ENCODE measurements at regions not wholly inside any gene's neighbourhood (a gene's known extent, or its start where the extent isn't known, plus 50 kb on each side); places are given as distances from the start of the nearest gene placed in this dataset.
"Not testable (repeated sequence)": the region's sequence is repeated elsewhere in the genome, so short reads cannot be mapped to it uniquely, and the experiment has no call there.

GRCh38 chr3:20637729-20638128 lies 451.7 kb upstream of the SGO1 start:
- no peak for DNase-seq
- H3K4me3 Mint-ChIP-seq = no peak overlapping the region
- H3K4me1 Mint-ChIP-seq = no peaks in the 10 kb centered on the region
- H4K20me1 ChIP-seq (ENCODE audit: insufficient read depth, low read length) = no peaks in the 10 kb centered on the region
- H3K36me3 Mint-ChIP-seq = no peaks in the 10 kb centered on the region
- H3K27me3 Mint-ChIP-seq (ENCODE audit: low read depth in 3 of 3) = no peaks in the 10 kb centered on the region
- H3K79me2 ChIP-seq (ENCODE audit: insufficient read depth, low read length) = no peaks in the 10 kb centered on the region
- H3K36me3 ChIP-seq (replicated peaks in 1 of 2; ENCODE audit: control insufficient read depth in 1 of 2, insufficient read depth in 2 of 2, low read length in 2 of 2) = no peaks in the 10 kb centered on the region
- H3K27me3 ChIP-seq (ENCODE audit: control insufficient read depth in 2 of 2, insufficient read depth in 2 of 2, low read length in 2 of 2) = no peaks in the 10 kb centered on the region
- H3K4me2 ChIP-seq (replicated peaks; ENCODE audit: extremely low read depth, low read length, poor library complexity, severe bottlenecking) = no peak overlapping the region
- H2AFZ ChIP-seq (ENCODE audit: insufficient read depth, low read depth, low read length, poor library complexity, severe bottlenecking) = no peak overlapping the region
- H3K4me3 ChIP-seq (replicated peaks in 1 of 3; ENCODE audit: low read depth in 2 of 3, low read length in 3 of 3) = no peak overlapping the region
- H3K27ac Mint-ChIP-seq = no peak overlapping the region
- H3K4me1 ChIP-seq (ENCODE audit: control insufficient read depth in 1 of 2, insufficient read depth in 2 of 2, low read length in 2 of 2) = no peaks in the 10 kb centered on the region
- intact Hi-C loops (cut with micrococcal nuclease) = no loop called here
- TF ChIP-seq CTCF (IDR thresholded peaks at IDR 0.05) = no peak
- H3K9me3 Mint-ChIP-seq = peaks cover 0 to 6% (median 0%) of the 10 kb centered on the region in 7 donors
- no peak overlapping the region for H3K9ac ChIP-seq (ENCODE audit: insufficient read depth, low read length, poor library complexity, severe bottlenecking)
- H3K9me3 ChIP-seq (replicated peaks in 1 of 2; ENCODE audit: control insufficient read depth in 1 of 2, insufficient read depth in 1 of 2, low read length in 2 of 2) = peaks cover 0 to 10% of the 10 kb centered on the region in 2 donors
- H3K27ac ChIP-seq (ENCODE audit: low read depth in 1 of 2, low read length in 2 of 2) = no peak overlapping the region

GRCh38 chr3:20622304-20622703 lies 436.3 kb upstream of the SGO1 start:
- peaks cover 5 to 13% of the 10 kb centered on the region in 2 donors for H3K9me3 ChIP-seq (replicated peaks in 1 of 2; ENCODE audit: control insufficient read depth in 1 of 2, insufficient read depth in 1 of 2, low read length in 2 of 2)
- H3K79me2 ChIP-seq (ENCODE audit: insufficient read depth, low read length) = no peaks in the 10 kb centered on the region
- no peak overlapping the region for H3K9ac ChIP-seq (ENCODE audit: insufficient read depth, low read length, poor library complexity, severe bottlenecking)
- no peak overlapping the region for H3K27ac Mint-ChIP-seq
- H3K4me3 Mint-ChIP-seq = no peak overlapping the region
- peaks cover 0 to 2% (median 0%) of the 10 kb centered on the region in 3 donors for H3K27me3 Mint-ChIP-seq (ENCODE audit: low read depth in 3 of 3)
- H3K4me2 ChIP-seq (replicated peaks; ENCODE audit: extremely low read depth, low read length, poor library complexity, severe bottlenecking) = no peak overlapping the region
- H2AFZ ChIP-seq (ENCODE audit: insufficient read depth, low read depth, low read length, poor library complexity, severe bottlenecking) = no peak overlapping the region
- no peak for DNase-seq
- no peaks in the 10 kb centered on the region for H3K4me1 ChIP-seq (ENCODE audit: control insufficient read depth in 1 of 2, insufficient read depth in 2 of 2, low read length in 2 of 2)
- H3K36me3 ChIP-seq (replicated peaks in 1 of 2; ENCODE audit: control insufficient read depth in 1 of 2, insufficient read depth in 2 of 2, low read length in 2 of 2) = no peaks in the 10 kb centered on the region
- intact Hi-C loops (cut with micrococcal nuclease) = no loop called here
- no peaks in the 10 kb centered on the region for H3K27me3 ChIP-seq (ENCODE audit: control insufficient read depth in 2 of 2, insufficient read depth in 2 of 2, low read length in 2 of 2)
- H3K9me3 Mint-ChIP-seq = peaks cover 4 to 20% (median 13%) of the 10 kb centered on the region in 7 donors
- WGBS (ENCODE audit: insufficient coverage) = 88% methylated on average over 3 of the region's 6 CpGs
- H4K20me1 ChIP-seq (ENCODE audit: insufficient read depth, low read length) = no peaks in the 10 kb centered on the region
- H3K4me1 Mint-ChIP-seq = no peaks in the 10 kb centered on the region
- no peak overlapping the region for H3K4me3 ChIP-seq (replicated peaks in 1 of 3; ENCODE audit: low read depth in 2 of 3, low read length in 3 of 3)
- H3K36me3 Mint-ChIP-seq = no peaks in the 10 kb centered on the region
- no peak for TF ChIP-seq CTCF (IDR thresholded peaks at IDR 0.05)
- no peak overlapping the region for H3K27ac ChIP-seq (ENCODE audit: low read depth in 1 of 2, low read length in 2 of 2)

DNA sequence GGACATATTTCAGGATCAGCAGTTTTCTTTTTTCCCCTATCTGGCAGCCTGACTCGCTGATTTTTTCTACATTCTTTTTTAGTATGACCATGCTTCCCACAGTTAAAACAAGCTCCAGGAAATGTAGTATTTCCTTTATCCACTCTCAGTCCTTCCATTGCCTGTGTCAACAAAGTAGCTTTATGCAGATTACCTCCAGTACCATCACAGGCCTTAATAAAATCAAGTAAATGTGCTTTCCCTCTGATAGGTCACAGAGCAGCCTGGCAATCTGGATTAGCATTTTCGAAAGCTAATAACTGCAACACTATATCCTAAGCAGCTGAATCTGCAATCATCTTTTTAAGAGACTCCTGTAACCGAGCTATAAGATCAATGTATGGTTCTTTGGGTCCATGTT lies 432.6 kb upstream of the SGO1 start:
- H3K9me3 ChIP-seq (replicated peaks in 1 of 2; ENCODE audit: control insufficient read depth in 1 of 2, insufficient read depth in 1 of 2, low read length in 2 of 2) = peaks cover 10 to 17% of the 10 kb centered on the region in 2 donors
- H3K36me3 Mint-ChIP-seq; H3K4me2 ChIP-seq (replicated peaks; ENCODE audit: extremely low read depth, low read length, poor library complexity, severe bottlenecking); H4K20me1 ChIP-seq (ENCODE audit: insufficient read depth, low read length); H3K27ac Mint-ChIP-seq; H3K4me3 Mint-ChIP-seq; H3K27me3 Mint-ChIP-seq (ENCODE audit: low read depth in 3 of 3); H3K4me3 ChIP-seq (replicated peaks in 1 of 3; ENCODE audit: low read depth in 2 of 3, low read length in 3 of 3); H2AFZ ChIP-seq (ENCODE audit: insufficient read depth, low read depth, low read length, poor library complexity, severe bottlenecking); H3K9ac ChIP-seq (ENCODE audit: insufficient read depth, low read length, poor library complexity, severe bottlenecking); H3K27me3 ChIP-seq (ENCODE audit: control insufficient read depth in 2 of 2, insufficient read depth in 2 of 2, low read length in 2 of 2); DNase-seq; intact Hi-C loops (cut with micrococcal nuclease); H3K27ac ChIP-seq (ENCODE audit: low read depth in 1 of 2, low read length in 2 of 2); H3K79me2 ChIP-seq (ENCODE audit: insufficient read depth, low read length); H3K36me3 ChIP-seq (replicated peaks in 1 of 2; ENCODE audit: control insufficient read depth in 1 of 2, insufficient read depth in 2 of 2, low read length in 2 of 2); H3K4me1 Mint-ChIP-seq; H3K4me1 ChIP-seq (ENCODE audit: control insufficient read depth in 1 of 2, insufficient read depth in 2 of 2, low read length in 2 of 2): not testable (repeated sequence)
- H3K9me3 Mint-ChIP-seq = peaks cover 3 to 22% (median 15%) of the 10 kb centered on the region in 7 donors
- WGBS (ENCODE audit: insufficient coverage) = 0% methylated on average over 1 of the region's 3 CpGs

All from CD14-positive monocyte (primary cell).